IPS DF 4.7 (cell line): ENCODE measurements at regions not wholly inside any gene's neighbourhood (a gene's known extent, or its start where the extent isn't known, plus 50 kb on each side); places are given as distances from the start of the nearest gene placed in this dataset.

Source experiments
- DNase-seq: peaks from one replicate; pipeline ENCODE4 v3.0.0-alpha.2; 2013; ENCODE audit warnings: low spot score; ENCODE audit errors: extremely low read depth

- no peak for DNase-seq
These were observed 400.4 kb upstream of the TGFBR2 start for GRCh38 chr3:30206051-30206450.

DNA sequence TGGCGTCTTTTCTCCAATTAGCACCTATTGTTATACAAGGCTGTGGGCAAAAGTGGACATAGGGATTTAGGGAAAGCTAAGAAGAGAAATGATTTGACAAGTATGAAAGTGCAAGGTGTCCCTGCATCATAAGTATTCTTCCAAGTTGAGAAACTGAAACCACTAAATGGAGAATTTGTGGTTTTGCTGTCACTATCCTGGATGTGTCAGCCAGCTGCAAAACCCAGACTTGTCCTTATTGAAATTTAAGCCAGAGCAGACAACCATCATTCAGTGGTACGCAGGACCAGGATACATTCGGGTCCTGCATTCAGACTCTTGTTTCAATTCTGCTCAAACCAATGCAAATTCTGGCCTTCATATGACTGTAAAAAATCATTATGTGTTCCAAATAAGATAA is 384.8 kb upstream of the TGFBR2 start:
- no peak for DNase-seq

DNA sequence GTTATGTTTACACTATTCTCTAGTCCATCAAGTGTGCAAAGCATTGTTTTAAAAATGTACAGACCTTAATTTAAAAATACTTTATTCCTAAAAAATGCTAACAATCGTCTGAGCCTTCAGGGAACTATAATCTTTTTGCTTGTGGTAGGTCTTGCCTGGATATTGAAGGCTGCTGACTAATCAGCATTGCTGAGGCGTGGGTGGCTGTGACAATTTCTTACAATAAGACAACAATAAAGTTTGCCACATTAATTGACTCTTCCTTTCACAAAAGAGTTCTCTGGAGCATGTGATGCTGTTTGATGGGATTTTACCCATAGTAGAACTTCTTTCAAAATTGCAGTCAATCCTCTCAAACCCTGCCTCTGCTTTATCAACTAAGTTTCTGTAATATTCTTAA is 384.0 kb upstream of the TGFBR2 start:
- DNase-seq, result no peak

DNA sequence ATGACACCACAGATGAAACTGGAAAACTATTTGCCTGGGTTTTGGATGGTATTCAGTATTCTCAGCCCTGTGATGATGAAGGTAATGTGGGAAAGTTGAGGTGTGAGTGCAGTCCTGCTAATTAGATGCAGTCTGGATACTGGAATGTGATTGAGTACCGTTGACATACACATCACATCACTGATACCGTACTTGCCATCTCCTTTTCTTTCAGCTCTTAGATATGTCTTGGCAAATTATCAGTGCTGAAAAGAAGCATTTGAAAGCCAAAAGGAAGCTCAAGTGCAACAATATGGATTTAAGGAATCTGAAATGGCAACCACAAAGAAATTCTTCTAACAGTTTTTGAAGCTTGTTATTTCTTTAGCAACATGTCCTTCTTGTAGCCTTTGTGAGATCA is 381.4 kb upstream of the TGFBR2 start:
- DNase-seq, result no peak

DNA sequence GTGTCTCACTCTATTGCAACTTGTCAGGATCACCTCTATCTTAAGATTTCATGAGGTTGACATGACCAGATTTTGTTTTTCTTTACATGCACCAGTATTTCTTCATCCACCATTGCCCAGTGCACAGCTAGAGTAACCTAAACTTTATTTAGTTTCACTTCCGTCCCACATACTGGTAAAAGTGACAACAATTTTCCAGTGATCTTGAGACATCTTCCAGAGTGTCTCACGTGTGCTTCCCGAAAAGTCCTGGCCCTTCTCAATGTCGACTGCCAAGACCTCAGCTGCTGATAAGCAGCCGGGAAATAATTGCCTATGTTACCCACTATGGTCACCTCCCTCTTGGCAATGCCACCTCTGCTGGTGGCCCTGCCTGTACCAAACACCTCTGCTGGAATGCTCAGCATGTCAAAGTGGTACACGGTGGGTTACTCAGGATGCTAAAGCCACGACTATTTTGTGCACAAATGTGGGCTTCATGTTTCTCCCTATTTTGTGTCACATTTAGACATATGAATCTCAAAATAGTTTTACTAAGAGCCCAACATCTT is 379.7 kb upstream of the TGFBR2 start:
- no peak for DNase-seq

- DNase-seq, result no peak
These were observed 378.7 kb upstream of the TGFBR2 start for GRCh38 chr3:30227571-30228301.

- DNase-seq, result no peak
These were observed 378.1 kb upstream of the TGFBR2 start for GRCh38 chr3:30228302-30228631.

DNA sequence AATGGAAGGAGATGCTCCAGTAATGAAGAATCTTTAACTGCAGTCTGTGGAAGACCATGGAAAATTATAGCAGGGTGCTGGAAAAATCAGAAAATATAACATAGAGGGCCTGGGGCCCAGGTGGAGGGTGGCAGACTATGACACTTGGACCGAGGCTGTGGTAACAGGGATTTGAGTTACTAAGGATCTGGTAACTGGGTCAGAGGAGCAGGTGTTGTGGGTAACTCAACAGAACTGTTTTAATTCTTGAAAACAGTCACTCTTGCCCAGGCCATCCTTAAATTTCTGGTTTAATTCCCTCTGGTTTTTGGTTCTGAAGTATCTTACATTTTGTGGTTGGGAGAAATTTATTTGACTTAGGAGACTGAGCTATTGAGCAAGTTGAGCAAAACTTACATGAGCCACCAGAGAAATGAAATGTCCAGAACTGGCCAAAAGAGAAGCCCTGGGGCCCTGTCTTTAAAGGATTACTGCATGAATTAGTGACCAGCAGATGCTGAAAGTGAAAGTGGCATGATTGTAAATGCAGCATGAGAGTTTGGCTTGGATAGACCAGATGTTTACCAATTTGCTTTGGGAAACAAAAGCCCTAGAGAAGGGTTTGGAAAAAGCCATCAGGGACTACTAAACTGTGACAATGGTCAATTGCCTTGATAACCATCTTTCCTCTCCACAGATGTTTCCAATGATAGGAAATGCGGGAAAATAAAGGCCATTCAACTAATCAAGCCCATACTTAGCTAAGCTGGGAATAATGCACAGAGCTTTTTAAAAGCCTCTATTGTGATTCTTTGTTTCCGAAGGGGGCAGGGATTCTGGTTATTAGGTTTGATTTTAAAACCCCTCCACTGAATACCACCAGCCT is 374.9 kb upstream of the TGFBR2 start:
- no peak for DNase-seq

DNA sequence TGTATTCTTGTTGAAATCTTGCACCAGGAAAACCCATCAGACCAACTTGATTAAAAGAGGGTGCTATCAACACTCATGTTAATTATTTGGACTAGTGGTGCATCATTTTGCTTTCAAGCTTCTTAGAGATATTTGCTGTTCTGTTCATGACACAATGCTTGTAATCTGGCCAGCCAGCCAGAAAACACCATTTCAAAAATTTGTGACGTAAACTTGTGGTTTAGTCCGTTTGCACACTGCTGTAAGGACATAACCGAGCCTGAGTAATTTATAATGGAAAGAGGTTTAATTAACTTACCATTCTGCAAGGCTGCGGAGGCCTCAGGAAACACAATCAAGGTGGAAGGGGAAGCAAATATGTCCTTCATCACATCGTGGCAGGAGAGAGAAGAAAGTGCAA is 374.3 kb upstream of the TGFBR2 start:
- DNase-seq, result no peak

GRCh38 chr3:30233913-30234646 is 372.3 kb upstream of the TGFBR2 start:
- no peak for DNase-seq

- DNase-seq, result no peak
These were observed 370.4 kb upstream of the TGFBR2 start for GRCh38 chr3:30236011-30236410.

DNA sequence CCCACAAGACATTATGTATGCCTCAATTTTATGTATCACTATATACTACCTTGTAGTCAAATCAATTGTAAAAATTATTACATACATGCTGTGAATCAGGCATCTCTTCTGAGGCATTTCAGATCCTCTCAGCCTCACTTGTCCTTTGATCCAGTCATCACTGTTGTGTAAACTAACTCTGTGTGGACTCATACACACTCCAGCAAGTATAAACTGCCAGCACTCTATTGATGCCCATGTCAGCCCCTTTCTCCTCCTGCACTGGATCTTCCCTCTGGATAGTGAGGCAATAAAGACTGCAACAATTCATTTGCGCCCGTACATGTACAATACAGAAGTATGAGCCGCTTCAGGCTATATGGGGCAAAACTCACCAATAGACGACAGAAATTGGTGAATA is 364.7 kb upstream of the TGFBR2 start:
- DNase-seq, result no peak

GRCh38 chr3:30245858-30246622 is 360.4 kb upstream of the TGFBR2 start:
- no peak for DNase-seq

GRCh38 chr3:30248423-30248822 is 358.0 kb upstream of the TGFBR2 start:
- DNase-seq, result no peak

DNA sequence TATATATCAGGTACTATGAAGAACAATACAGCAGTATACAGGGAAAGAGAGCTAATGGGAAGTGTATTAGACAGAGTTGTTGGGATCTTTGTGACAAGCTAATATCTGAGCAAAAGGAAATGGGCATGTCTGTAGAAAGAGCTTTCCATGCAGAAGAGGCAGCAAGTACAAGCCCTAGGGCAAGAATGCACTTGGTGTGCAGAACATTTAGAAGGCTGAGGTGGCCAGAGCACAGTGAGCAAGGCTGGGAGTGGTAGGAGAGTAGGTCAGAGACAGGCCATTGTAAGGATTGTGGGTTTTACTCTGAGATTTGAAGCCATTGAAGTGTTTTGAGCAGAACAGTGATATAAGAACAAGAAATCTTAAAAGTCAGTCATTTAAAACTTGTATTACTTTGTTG is 353.9 kb upstream of the TGFBR2 start:
- no peak for DNase-seq

DNA sequence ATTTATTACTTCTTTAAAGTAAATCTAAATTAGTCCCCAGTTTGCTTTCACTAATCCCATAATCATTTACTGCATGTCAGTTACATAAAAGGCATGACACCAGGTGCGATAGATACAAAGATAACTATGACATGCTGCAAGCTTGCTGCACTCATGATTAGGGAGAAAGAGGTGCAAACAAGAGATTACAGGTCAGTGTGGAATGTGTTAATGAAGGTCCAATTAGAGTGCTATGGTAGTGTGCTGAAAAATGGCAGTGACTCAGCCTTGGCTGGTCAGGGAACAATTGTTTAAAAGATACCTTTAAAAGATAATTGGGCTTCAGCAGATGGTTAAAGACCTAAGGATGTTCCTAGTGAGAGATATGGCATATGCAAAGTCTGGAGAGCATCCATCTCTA is 352.6 kb upstream of the TGFBR2 start:
- no peak for DNase-seq

DNA sequence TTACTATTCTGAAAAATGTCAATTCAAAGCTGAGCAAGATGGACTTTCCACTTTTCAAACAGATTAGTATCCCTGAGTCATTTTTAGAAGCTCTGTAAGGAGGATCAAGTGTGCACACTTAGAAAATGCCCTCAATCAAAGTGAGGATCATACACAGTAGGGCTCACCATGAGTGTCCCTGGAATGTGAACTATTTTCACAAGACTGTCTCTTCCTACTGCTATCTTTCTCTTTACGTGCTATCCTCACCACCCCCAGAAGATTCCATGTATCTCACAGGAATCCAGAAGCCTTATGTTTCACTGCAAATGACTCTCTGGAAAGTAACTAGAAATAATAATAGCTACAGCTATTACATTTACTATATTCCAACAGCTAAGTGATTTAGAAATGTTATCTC is 349.9 kb upstream of the TGFBR2 start:
- DNase-seq, result no peak

GRCh38 chr3:30258426-30259392 is 347.7 kb upstream of the TGFBR2 start:
- peak; percentile 62 for DNase-seq

- peak; percentile 41 for DNase-seq
These were observed 346.7 kb upstream of the TGFBR2 start for GRCh38 chr3:30259730-30260129.

DNA sequence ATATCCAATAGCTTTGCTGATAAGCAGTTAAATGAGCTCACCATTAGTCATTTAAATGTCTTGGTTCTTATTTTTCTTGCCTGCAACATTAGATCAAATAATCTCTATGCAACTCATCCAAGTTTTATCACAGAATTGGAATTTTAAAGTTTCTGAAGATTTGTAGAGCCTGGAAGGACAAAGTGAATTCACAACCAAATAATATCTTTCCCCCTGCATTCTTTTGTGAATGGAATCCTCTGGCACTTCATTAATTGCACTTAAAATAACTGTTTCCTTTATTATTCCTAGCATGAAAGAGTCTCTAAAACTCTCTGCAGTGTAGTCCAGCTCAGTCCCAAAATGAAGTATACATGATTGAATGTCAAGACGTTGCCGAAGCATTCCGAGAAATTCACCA is 345.6 kb upstream of the TGFBR2 start:
- no peak for DNase-seq
